Ovary (tissue), 7 donors: ENCODE measurements at regions not wholly inside any gene's neighbourhood (a gene's known extent, or its start where the extent isn't known, plus 50 kb on each side); places are given as distances from the start of the nearest gene placed in this dataset.

Experiments used
- DNase-seq, 5 donors: peaks; one replicate each; pipeline ENCODE4 v3.0.0-alpha.2; 2019 to 2020
- H3K27ac ChIP-seq, 2 donors: fragments of 200-600 bp; one replicate each; pipeline versions ENCODE4 v1.5.1 to v1.8.0; 2019 to 2022
- H3K27me3 ChIP-seq: fragments of 200-600 bp; one replicate; pipeline ENCODE4 v1.8.0; 2022
- H3K36me3 ChIP-seq: fragments of 200-600 bp; sonication (generic); one replicate; pipeline ENCODE4 v1.5.1; 2019
- H3K4me1 ChIP-seq: one replicate; pipeline ENCODE4 v1.8.1; 2013; ENCODE audit warnings: mild to moderate bottlenecking, moderate library complexity; ENCODE audit not compliant: insufficient read depth
- H3K4me3 ChIP-seq: fragments of 200-600 bp; sonication (generic); one replicate; pipeline ENCODE4 v1.5.1; 2017
- H3K9me3 ChIP-seq, 2 donors: fragments of 200-600 bp in 1 of 2; sonication (generic) in 1 of 2; one replicate each; pipeline versions ENCODE4 v1.5.1 to v1.8.1; 2013 to 2019; ENCODE audit warnings: mild to moderate bottlenecking in 1 of 2, moderate library complexity in 1 of 2
- CTCF ChIP-seq, 3 donors: fragments of 450-650 bp in 2 of 3; fragments of 200-600 bp in 1 of 3; IDR thresholded peaks; one replicate each; pipeline versions ENCODE4 v1.5.1 to v1.8.0; 2016 to 2022; ENCODE audit warnings: antibody characterized with exemption in 3 of 3, mild to moderate bottlenecking in 1 of 3
- EP300 ChIP-seq: sonication (generic); formaldehyde crosslinking; IDR thresholded peaks from one replicate; pipeline ENCODE4 v1.6.1; 2017; ENCODE audit warnings: antibody characterized with exemption
- POLR2A ChIP-seq: fragments of 450-650 bp; IDR thresholded peaks from one replicate; pipeline ENCODE4 v1.6.1; 2017; ENCODE audit warnings: antibody characterized with exemption, mild to moderate bottlenecking, moderate library complexity
- WGBS, 3 donors: extraction: QIAGEN DNeasy Blood & Tissue Kit in 1 of 3; methylation state at CpG; one replicate each; pipeline versions ENCODE4 v1.1.5 to v1.1.7; 2013 to 2017; 5-methylcytosine and 5-hydroxymethylcytosine counted together
- intact Hi-C, 4 donors: fragments of 100-400 bp; cut with DNase I; formaldehyde crosslinking; loops; one replicate each; pipeline versions ENCODE4 v1.11.0 to v1.15.1; 2022 to 2023
- donor health status: DM: no; HTN: no; CAD: no; lungs with moderate emphysema.
- donor health status: DM: no; HTN: no; CAD: no.
- donor health status: Bipolar disorder and iron deficiency.
- donor health status: DM: no; HTN: no; CAD: no.
- donor health status: DM: yes; HTN: yes; CAD: no.

- Histone ChIP-seq H3K27ac (no peak overlapping the region), H3K4me3 (no peak overlapping the region), H3K36me3 (no peaks in the 10 kb centered on the region), H3K4me1 (no peaks in the 10 kb centered on the region), H3K27me3 (no peaks in the 10 kb centered on the region), H3K9me3 (no peaks in the 10 kb centered on the region)
- no peak for DNase-seq
- intact Hi-C loops: no loop called here
- no peak for TF ChIP-seq EP300
- no peak for TF ChIP-seq POLR2A
- no peak for TF ChIP-seq CTCF (IDR thresholded peaks at IDR 0.05)
- WGBS, 3 donors: 11 to 15% (median 11%) methylated on average over 2 of the region's 2 CpGs
Observed at GRCh38 chr4:132125131-132125530, 1024.0 kb upstream of the PCDH10 start.

GRCh38 chr4:132132433-132132832, 1016.7 kb upstream of the PCDH10 start:
- no peak for DNase-seq
- H3K4me1 ChIP-seq: no peaks in the 10 kb centered on the region
- intact Hi-C loops: no loop called here
- H3K36me3 ChIP-seq: no peaks in the 10 kb centered on the region
- 34 to 49% (median 47%) methylated on average over 2 of the region's 2 CpGs for WGBS, 3 donors
- H3K4me3 ChIP-seq: no peak overlapping the region
- H3K27me3 ChIP-seq: no peaks in the 10 kb centered on the region
- no peak for TF ChIP-seq EP300
- no peak for TF ChIP-seq POLR2A
- no peak for TF ChIP-seq CTCF (IDR thresholded peaks at IDR 0.05)
- H3K27ac ChIP-seq: no peak overlapping the region
- H3K9me3 ChIP-seq: no peaks in the 10 kb centered on the region

- no peak for DNase-seq
- Histone ChIP-seq H3K4me3 (no peak overlapping the region), H3K9me3 (no peaks in the 10 kb centered on the region), H3K36me3 (no peaks in the 10 kb centered on the region), H3K27ac (no peak overlapping the region), H3K27me3 (no peaks in the 10 kb centered on the region), H3K4me1 (no peaks in the 10 kb centered on the region)
- 82 to 87% (median 87%) methylated on average over 5 of the region's 5 CpGs for WGBS, 3 donors
- no peak for TF ChIP-seq POLR2A
- no peak for TF ChIP-seq EP300
- no peak for TF ChIP-seq CTCF (IDR thresholded peaks at IDR 0.05)
- intact Hi-C loops: no loop called here
Observed at GRCh38 chr4:132169660-132170059, 979.4 kb upstream of the PCDH10 start.

- 71 to 83% (median 79%) methylated on average over 2 of the region's 2 CpGs for WGBS, 3 donors
- Histone ChIP-seq H3K27me3 (peaks cover 2% of the 10 kb centered on the region), H3K27ac (no peak overlapping the region), H3K4me3 (no peak overlapping the region), H3K4me1 (no peaks in the 10 kb centered on the region), H3K9me3 (no peaks in the 10 kb centered on the region), H3K36me3 (no peaks in the 10 kb centered on the region)
- no peak for TF ChIP-seq POLR2A
- no peak for TF ChIP-seq EP300
- no peak for TF ChIP-seq CTCF (IDR thresholded peaks at IDR 0.05)
- intact Hi-C loops: no loop called here
- DNase-seq: no peak
Observed at GRCh38 chr4:132180020-132180427, 969.1 kb upstream of the PCDH10 start.

GRCh38 chr4:132195176-132195575, 953.9 kb upstream of the PCDH10 start:
- H3K4me3 ChIP-seq: no peak overlapping the region

More at GRCh38 chr4:132195176-132195575, 953.9 kb upstream of the PCDH10 start:
- no peak overlapping the region for H3K27ac ChIP-seq
- intact Hi-C loops: no loop called here
- no peak for TF ChIP-seq POLR2A
- no peak for TF ChIP-seq EP300
- TF ChIP-seq CTCF (IDR thresholded peaks at IDR 0.05): no peak
- no peaks in the 10 kb centered on the region for H3K9me3 ChIP-seq
- WGBS, 3 donors: 25 to 66% (median 51%) methylated on average over 3 of the region's 3 CpGs
- no peaks in the 10 kb centered on the region for H3K4me1 ChIP-seq
- DNase-seq: no peak
- no peaks in the 10 kb centered on the region for H3K36me3 ChIP-seq
- no peaks in the 10 kb centered on the region for H3K27me3 ChIP-seq
